DND-41 (cell line): ENCODE measurements at regions not wholly inside any gene's neighbourhood (a gene's known extent, or its start where the extent isn't known, plus 50 kb on each side); places are given as distances from the start of the nearest gene placed in this dataset.

Experiments used
- ATAC-seq: fragments of 200-7000 bp; cut with Tn5 transposase; 3 replicates; pipeline ENCODE4 v1.9.1; 2021; ENCODE audit warnings: low read depth; ENCODE audit not compliant: insufficient read depth
- DNase-seq: peaks from one replicate; pipeline ENCODE4 v3.0.0-alpha.2; 2020
- H2AFZ ChIP-seq: 2 replicates; pipeline ENCODE4 v1.6.0; 2012; ENCODE audit warnings: low read depth, low read length
- H3K27ac ChIP-seq: 2 replicates; pipeline ENCODE4 v1.5.1; 2012; ENCODE audit warnings: low read length, inconsistent platforms
- H3K27me3 ChIP-seq: fragments of 200-600 bp; sonication (generic); 2 replicates; pipeline ENCODE4 v1.6.0; 2012; ENCODE audit warnings: low read length, mild to moderate bottlenecking, inconsistent platforms; ENCODE audit not compliant: insufficient read depth, poor library complexity
- H3K36me3 ChIP-seq: 2 replicates; pipeline ENCODE4 v1.5.1; 2012; ENCODE audit warnings: low read length, inconsistent platforms; ENCODE audit not compliant: insufficient read depth
- H3K4me1 ChIP-seq: 2 replicates; pipeline ENCODE4 v1.5.1; 2012; ENCODE audit warnings: mild to moderate bottlenecking, low read length; ENCODE audit not compliant: insufficient read depth
- H3K4me2 ChIP-seq: 2 replicates; pipeline ENCODE4 v1.6.0; 2012; ENCODE audit warnings: mild to moderate bottlenecking, moderate library complexity, low read length, inconsistent platforms; ENCODE audit not compliant: insufficient read depth
- H3K4me3 ChIP-seq, 2 experiments: fragments of 200-600 bp in 1 of 2; shearing (Covaris generic) in 1 of 2; 2 replicates each; pipeline ENCODE4 v1.5.1; 2012 to 2016; ENCODE audit warnings: inconsistent platforms in 2 of 2, low read length in 2 of 2, mild to moderate bottlenecking in 2 of 2, low read depth in 1 of 2, moderate library complexity in 1 of 2
- H3K79me2 ChIP-seq: 2 replicates; pipeline ENCODE4 v1.6.0; 2012; ENCODE audit warnings: low read length, inconsistent platforms; ENCODE audit not compliant: insufficient read depth
- H3K9ac ChIP-seq: 2 replicates; pipeline ENCODE4 v1.6.0; 2012; ENCODE audit warnings: low read depth, mild to moderate bottlenecking, inconsistent platforms, low read length, moderate library complexity
- H3K9me3 ChIP-seq: 2 replicates; pipeline ENCODE4 v1.5.1; 2012; ENCODE audit warnings: low read length, moderate library complexity, mild to moderate bottlenecking, inconsistent platforms; ENCODE audit not compliant: insufficient read depth, severe bottlenecking
- H4K20me1 ChIP-seq: 2 replicates; pipeline ENCODE4 v1.6.0; 2012; ENCODE audit warnings: low read length; ENCODE audit not compliant: insufficient read depth
- CTCF ChIP-seq: IDR thresholded peaks from 2 replicates; pipeline ENCODE4 v1.5.1; 2012; ENCODE audit warnings: borderline replicate concordance, low read length, moderate library complexity, mild to moderate bottlenecking; ENCODE audit not compliant: poor library complexity, severe bottlenecking; ENCODE audit errors: extremely low read depth
- EZH2 ChIP-seq: IDR thresholded peaks from 3 replicates; pipeline ENCODE4 v1.6.1; 2012; ENCODE audit warnings: borderline replicate concordance, low read depth, mild to moderate bottlenecking, moderate library complexity, low read length, inconsistent platforms; ENCODE audit not compliant: severe bottlenecking

GRCh38 chr18:68604256-68604655, 110.7 kb downstream of the TMX3 start:
- no peaks in the 10 kb centered on the region for H3K9me3 ChIP-seq
- H3K27me3 ChIP-seq = no peaks in the 10 kb centered on the region

DNA sequence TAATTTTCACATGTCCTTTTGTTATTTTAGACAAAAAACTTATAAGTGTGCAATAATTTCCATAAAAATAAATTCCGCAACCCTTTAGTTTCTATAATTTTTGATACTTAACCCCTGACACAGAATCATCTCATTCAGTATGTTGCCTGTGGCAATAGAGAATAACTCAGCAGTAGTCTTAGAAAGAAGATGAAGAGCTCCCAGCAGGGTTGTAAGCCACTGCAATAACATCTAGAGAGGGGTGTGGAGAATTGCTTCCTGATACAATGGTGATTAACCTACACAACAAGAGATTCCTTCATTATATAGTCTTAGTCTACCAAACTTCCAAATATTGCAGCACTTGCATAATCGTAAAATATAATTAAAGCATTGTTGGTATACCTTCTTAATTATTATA, 118.9 kb downstream of the TMX3 start:
- H2AFZ ChIP-seq = no peak overlapping the region
- no peaks in the 10 kb centered on the region for H3K9me3 ChIP-seq
- H4K20me1 ChIP-seq = no peaks in the 10 kb centered on the region
- H3K79me2 ChIP-seq = no peaks in the 10 kb centered on the region
- no peak overlapping the region for H3K4me3 ChIP-seq
- TF ChIP-seq CTCF (no peak), EZH2 (no peak)
- H3K27me3 ChIP-seq = no peaks in the 10 kb centered on the region
- no peak overlapping the region for H3K4me2 ChIP-seq
- H3K27ac ChIP-seq = no peak overlapping the region
- no peak overlapping the region for H3K9ac ChIP-seq
- no peak for DNase-seq
- H3K4me1 ChIP-seq = no peaks in the 10 kb centered on the region
- no peaks in the 10 kb centered on the region for H3K36me3 ChIP-seq
- no peak for ATAC-seq

More at GRCh38 chr18:68604256-68604655, 110.7 kb downstream of the TMX3 start:
- H3K27ac ChIP-seq = no peak overlapping the region
- H3K36me3 ChIP-seq = no peaks in the 10 kb centered on the region
- ATAC-seq = no peak
- no peak overlapping the region for H2AFZ ChIP-seq
- H3K4me3 ChIP-seq = no peak overlapping the region
- DNase-seq = no peak
- no peaks in the 10 kb centered on the region for H4K20me1 ChIP-seq
- no peaks in the 10 kb centered on the region for H3K79me2 ChIP-seq
- TF ChIP-seq EZH2 = no peak
- no peak for TF ChIP-seq CTCF
- H3K4me1 ChIP-seq = no peaks in the 10 kb centered on the region
- H3K9ac ChIP-seq = no peak overlapping the region
- no peak overlapping the region for H3K4me2 ChIP-seq

GRCh38 chr18:68588169-68588568, 126.7 kb downstream of the TMX3 start:
- ATAC-seq = no peak
- no peak for DNase-seq
- Histone ChIP-seq H2AFZ (no peak overlapping the region), H3K9me3 (no peaks in the 10 kb centered on the region), H3K4me2 (no peak overlapping the region), H3K9ac (no peak overlapping the region), H3K79me2 (no peaks in the 10 kb centered on the region), H3K36me3 (no peaks in the 10 kb centered on the region), H3K4me3 (no peak overlapping the region), H3K27me3 (no peaks in the 10 kb centered on the region), H4K20me1 (no peaks in the 10 kb centered on the region), H3K4me1 (no peaks in the 10 kb centered on the region), H3K27ac (no peak overlapping the region)
- TF ChIP-seq CTCF (no peak), EZH2 (no peak)

DNA sequence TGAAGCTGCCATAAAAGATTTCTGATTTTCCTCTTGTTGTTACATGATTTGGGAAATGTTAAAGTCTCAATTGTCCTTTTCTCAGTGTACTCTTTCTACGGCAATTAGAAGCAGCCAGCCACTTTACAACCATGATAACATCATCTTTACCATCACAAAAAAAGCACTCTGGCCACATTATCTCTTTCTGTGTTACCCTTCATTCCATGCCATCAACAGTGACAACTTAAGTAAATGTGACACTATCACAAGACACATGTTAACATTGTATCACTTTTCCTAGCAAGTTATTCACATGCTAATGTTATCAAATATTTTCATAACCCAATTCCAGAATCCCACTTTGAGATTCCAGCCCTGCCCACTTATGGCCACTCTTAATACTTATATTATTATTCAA, 131.2 kb downstream of the TMX3 start:
- Histone ChIP-seq H3K36me3 (no peaks in the 10 kb centered on the region), H3K27ac (no peak overlapping the region), H3K4me3 (no peak overlapping the region), H3K27me3 (no peaks in the 10 kb centered on the region), H3K4me1 (no peaks in the 10 kb centered on the region), H3K9ac (no peak overlapping the region), H3K79me2 (no peaks in the 10 kb centered on the region), H3K9me3 (no peaks in the 10 kb centered on the region), H3K4me2 (no peak overlapping the region), H2AFZ (no peak overlapping the region), H4K20me1 (no peaks in the 10 kb centered on the region)
- no peak for DNase-seq
- no peak for TF ChIP-seq CTCF
- no peak for TF ChIP-seq EZH2
- no peak for ATAC-seq
